HepG2 (cell line): ENCODE measurements at regions not wholly inside any gene's neighbourhood (a gene's known extent, or its start where the extent isn't known, plus 50 kb on each side); places are given as distances from the start of the nearest gene placed in this dataset.
A peak's percentile ranks its signal among the peaks of the same experiment; 100 is the strongest.

Experiments
- AFF4 ChIP-seq: sonication (generic); formaldehyde crosslinking; IDR thresholded peaks from 2 replicates; pipeline ENCODE4 v1.4.0; 2020; ENCODE audit warnings: missing genetic modification reagents
- BCLAF1 ChIP-seq: fragments of 450-650 bp; IDR thresholded peaks from 2 replicates; pipeline ENCODE4 v1.6.1; 2017; ENCODE audit warnings: mild to moderate bottlenecking
- CENPX ChIP-seq: sonication (generic); formaldehyde crosslinking; IDR thresholded peaks from 2 replicates; pipeline ENCODE4 v1.9.0; 2021; ENCODE audit warnings: mild to moderate bottlenecking, missing genetic modification reagents, moderate library complexity
- DBP ChIP-seq: sonication (generic); formaldehyde crosslinking; IDR thresholded peaks from 2 replicates; pipeline ENCODE4 v1.4.0; 2020; ENCODE audit warnings: missing genetic modification reagents; ENCODE audit errors: not compliant biosample characterization
- EEA1 ChIP-seq: sonication (generic); formaldehyde crosslinking; IDR thresholded peaks from 2 replicates; pipeline ENCODE4 v1.5.1; 2020; ENCODE audit warnings: mild to moderate bottlenecking, missing genetic modification reagents, borderline replicate concordance
- EP300 ChIP-seq, 3 experiments: sonication (generic) in 1 of 3; formaldehyde crosslinking in 1 of 3; IDR thresholded peaks; 2 replicates each; pipeline versions ENCODE4 v1.5.1 to v1.6.1; 2011 to 2020; ENCODE audit warnings: low read depth in 2 of 3, low read length in 2 of 3, borderline replicate concordance in 1 of 3, improper control_type of control experiment in 1 of 3, mild to moderate bottlenecking in 1 of 3, missing genetic modification reagents in 1 of 3, moderate library complexity in 1 of 3
- GABPB1 ChIP-seq: IDR thresholded peaks from 2 replicates; pipeline ENCODE4 v1.6.1; 2016; ENCODE audit warnings: mild to moderate bottlenecking, missing genetic modification reagents, moderate library complexity, missing compliant biosample characterization
- GLMP ChIP-seq: sonication (generic); formaldehyde crosslinking; IDR thresholded peaks from 2 replicates; pipeline ENCODE4 v1.9.0; 2021; ENCODE audit warnings: missing genetic modification reagents, mild to moderate bottlenecking, borderline replicate concordance
- HBP1 ChIP-seq: IDR thresholded peaks from 2 replicates; pipeline ENCODE4 v1.6.1; 2016; ENCODE audit warnings: low read depth, control low read depth
- NFIC ChIP-seq: IDR thresholded peaks from 2 replicates; pipeline ENCODE4 v1.6.1; 2012; ENCODE audit warnings: mild to moderate bottlenecking, low read length, inconsistent platforms
- PITX1 ChIP-seq: sonication (generic); formaldehyde crosslinking; IDR thresholded peaks from 2 replicates; pipeline ENCODE4 v1.5.1; 2020; ENCODE audit warnings: mild to moderate bottlenecking, missing genetic modification reagents
- PPARG ChIP-seq: conservative IDR thresholded peaks from 2 replicates; pipeline ENCODE4 v1.6.1; 2016; ENCODE audit warnings: missing biosample characterization, missing genetic modification reagents
- PRPF4 ChIP-seq: fragments of 200-400 bp; formaldehyde crosslinking; IDR thresholded peaks from 2 replicates; pipeline ENCODE4 v1.6.1; 2016; ENCODE audit warnings: low read length, low read depth; ENCODE audit not compliant: poor library complexity, severe bottlenecking
- SOX13 ChIP-seq, 3 experiments: fragments of 450-650 bp in 1 of 3; sonication (generic) in 1 of 3; formaldehyde crosslinking in 1 of 3; IDR thresholded peaks in 2 of 3; conservative IDR thresholded peaks in 1 of 3; 2 replicates each; pipeline versions ENCODE4 v1.5.0 to v1.6.1; 2016 to 2020; ENCODE audit warnings: antibody characterized with exemption in 1 of 3, mild to moderate bottlenecking in 1 of 3, missing compliant biosample characterization in 1 of 3, missing genetic modification reagents in 1 of 3, moderate library complexity in 1 of 3
- SP4 ChIP-seq: sonication (generic); formaldehyde crosslinking; IDR thresholded peaks from 2 replicates; pipeline ENCODE4 v1.8.1; 2023; ENCODE audit warnings: mild to moderate bottlenecking, missing genetic modification reagents
- ZNF224 ChIP-seq: sonication (generic); formaldehyde crosslinking; IDR thresholded peaks from 2 replicates; pipeline ENCODE4 v1.5.0; 2020; ENCODE audit warnings: mild to moderate bottlenecking, missing genetic modification reagents
- ZNF331 ChIP-seq: sonication (generic); formaldehyde crosslinking; IDR thresholded peaks from 2 replicates; pipeline ENCODE4 v1.4.0; 2020; ENCODE audit warnings: missing genetic modification reagents
- ZNF569 ChIP-seq: sonication (generic); formaldehyde crosslinking; IDR thresholded peaks from 2 replicates; pipeline ENCODE4 v1.5.0; 2020; ENCODE audit warnings: mild to moderate bottlenecking, missing genetic modification reagents, moderate library complexity, borderline replicate concordance
- ZNF788 ChIP-seq: sonication (generic); formaldehyde crosslinking; IDR thresholded peaks from 2 replicates; pipeline ENCODE4 v1.5.0; 2020; ENCODE audit warnings: mild to moderate bottlenecking, missing genetic modification reagents, borderline replicate concordance

GRCh38 chr12:30437616-30438015 is 258.1 kb downstream of the IPO8 start (continued):
- no peak for TF ChIP-seq AFF4 (CRISPR knock-in tag)
- no peak for TF ChIP-seq NFIC
- TF ChIP-seq DBP (CRISPR knock-in tag) = no peak
- TF ChIP-seq PITX1 (CRISPR knock-in tag) = 0 out of 2 replicates have a peak, but pooled peaks have one; percentile 21
- no peak for TF ChIP-seq PPARG (CRISPR knock-in tag)
- TF ChIP-seq SOX13 (IDR thresholded peaks at IDR 0.05) = no peak
- peak in 1 of 2 experiments; percentile 63; a peak in 1 of 4 replicates for TF ChIP-seq SOX13 (CRISPR knock-in tag; conservative IDR thresholded peaks at IDR 0.05 in 1 of 2, IDR thresholded peaks at IDR 0.05 in 1 of 2)
- no peak for TF ChIP-seq SP4 (CRISPR knock-in tag)
- TF ChIP-seq PRPF4 = no peak
- TF ChIP-seq ZNF224 (CRISPR knock-in tag) = no peak
- no peak for TF ChIP-seq EEA1
- no peak for TF ChIP-seq CENPX (CRISPR knock-in tag)
- no peak for TF ChIP-seq BCLAF1
- no peak for TF ChIP-seq ZNF788 (CRISPR knock-in tag)
- no peak for TF ChIP-seq HBP1
- TF ChIP-seq ZNF569 = no peak
- peak; percentile 39; the same call in 1 of the 2 replicates for TF ChIP-seq ZNF331 (CRISPR knock-in tag)
- no peak for TF ChIP-seq GLMP
- TF ChIP-seq EP300 (IDR thresholded peaks at IDR 0.05; ENCODE audit: low read depth in 2 of 2, low read length in 2 of 2) = peak in 1 of 2 experiments; percentile 23; a peak in 1 of 4 replicates
- no peak for TF ChIP-seq EP300 (CRISPR knock-in tag; IDR thresholded peaks at IDR 0.05; ENCODE audit: borderline replicate concordance)
- TF ChIP-seq GABPB1 (CRISPR knock-in tag) = no peak
